GM19328 (cell line): ENCODE measurements at regions not wholly inside any gene's neighbourhood (a gene's known extent, or its start where the extent isn't known, plus 50 kb on each side); places are given as distances from the start of the nearest gene placed in this dataset.

ENCODE experiments used
- ATAC-seq: cut with Tn5 transposase; IDR thresholded peaks from one replicate; pipeline ENCODE4 v1.9.1; 2021; ENCODE audit warnings: mild to moderate bottlenecking, moderate library complexity; ENCODE audit not compliant: unreplicated experiment

- no peak for ATAC-seq
These were observed 1456.3 kb downstream of the BRD1 start for GRCh38 chr22:48371391-48371790.

GRCh38 chr22:48370508-48371325 lies 1457.0 kb downstream of the BRD1 start:
- no peak for ATAC-seq

GRCh38 chr22:48369789-48370507 lies 1457.7 kb downstream of the BRD1 start:
- no peak for ATAC-seq

DNA sequence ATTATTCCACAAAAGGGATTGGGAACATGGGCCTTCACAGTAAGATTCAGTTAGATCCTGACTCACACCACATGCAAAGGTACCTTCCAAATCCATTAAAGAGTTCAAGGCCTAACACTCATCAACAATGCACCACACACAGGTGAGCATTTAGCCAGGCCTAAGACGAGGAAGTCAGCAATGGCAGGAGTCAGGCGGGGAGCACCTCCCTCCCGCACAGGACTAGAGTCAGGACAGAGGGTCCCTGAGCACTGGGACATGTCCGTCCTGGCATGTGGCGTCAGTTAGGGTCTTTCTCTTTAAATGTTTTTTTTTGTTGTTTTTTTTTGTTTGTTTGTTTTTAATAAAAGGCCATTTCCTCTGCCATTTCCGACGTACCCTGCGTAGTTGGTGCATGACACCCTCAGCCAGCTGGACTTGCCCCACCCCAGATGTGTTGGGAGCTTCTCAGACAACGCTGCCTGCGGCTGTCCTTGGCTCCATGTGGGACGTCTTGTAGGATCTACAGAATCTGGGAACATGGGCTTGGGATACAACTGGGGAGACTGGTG lies 1458.6 kb downstream of the BRD1 start:
- no peak for ATAC-seq

GRCh38 chr22:48367731-48368130 lies 1459.9 kb downstream of the BRD1 start:
- no peak for ATAC-seq

GRCh38 chr22:48366591-48366990 lies 1461.1 kb downstream of the BRD1 start:
- ATAC-seq, result no peak

DNA sequence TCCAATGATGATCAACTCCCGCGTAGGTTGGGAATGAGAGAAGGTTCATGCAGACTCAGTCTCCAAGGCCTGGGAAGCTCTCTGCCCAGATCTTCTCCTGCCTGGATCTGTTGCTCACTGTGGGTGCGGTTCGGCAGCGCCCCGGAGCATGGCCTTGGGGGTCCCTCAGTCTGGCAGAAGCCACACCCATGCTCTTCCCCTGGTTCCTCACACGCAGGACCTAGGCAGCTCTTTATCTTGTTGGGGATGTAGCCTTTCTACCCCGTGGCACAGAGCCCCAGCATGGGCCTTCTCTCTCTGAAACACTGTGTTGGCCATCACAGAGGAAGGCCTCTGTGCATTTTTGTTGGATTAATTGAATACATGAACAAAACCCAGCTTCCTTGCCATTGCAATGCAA lies 1461.6 kb downstream of the BRD1 start:
- ATAC-seq, result no peak

DNA sequence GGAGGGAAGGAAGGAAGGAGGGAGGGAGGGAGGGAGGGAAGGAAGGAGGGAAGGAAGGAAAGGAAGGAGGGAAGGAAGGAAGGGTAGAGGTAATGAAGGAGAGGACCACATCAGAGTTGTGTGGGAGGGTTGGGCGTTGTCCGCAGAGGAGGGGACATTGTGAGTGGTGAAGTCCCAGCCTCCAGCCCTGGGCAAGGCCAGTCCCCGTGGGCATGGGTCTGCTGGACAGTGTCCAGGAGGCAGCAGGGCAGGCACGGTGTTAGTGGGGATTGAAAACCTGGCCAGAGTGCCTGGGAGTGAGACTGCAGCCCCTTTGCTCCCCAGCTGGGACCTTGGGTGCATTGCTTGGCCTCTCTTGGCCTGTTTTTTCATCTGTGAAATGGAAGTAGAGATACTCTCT lies 1462.3 kb downstream of the BRD1 start:
- ATAC-seq, result no peak

- no peak for ATAC-seq
These were observed 1464.8 kb downstream of the BRD1 start for GRCh38 chr22:48362721-48363404.

DNA sequence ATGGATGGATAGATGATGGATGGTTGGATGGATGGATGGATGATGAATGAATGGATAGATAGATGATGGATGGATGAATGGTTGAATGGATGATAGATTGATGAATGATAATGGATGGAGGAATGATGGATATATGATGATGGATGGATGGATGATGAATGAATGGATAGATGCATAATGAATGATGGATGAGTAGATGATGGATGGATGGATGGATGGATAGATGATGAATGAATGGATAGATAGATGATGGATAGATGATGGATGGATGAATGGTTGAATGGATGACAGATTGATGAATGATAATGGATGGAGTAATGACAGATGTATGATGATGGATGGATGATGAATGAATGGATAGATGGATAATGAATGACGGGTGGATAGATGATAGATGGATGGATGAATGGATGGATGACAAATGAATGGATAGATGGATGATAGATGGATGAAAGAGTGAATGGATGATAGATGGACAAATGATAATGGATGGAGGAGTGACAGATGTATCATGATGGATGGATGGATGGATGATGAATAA lies 1466.5 kb downstream of the BRD1 start:
- ATAC-seq, result no peak

GRCh38 chr22:48359613-48359965 lies 1468.1 kb downstream of the BRD1 start:
- no peak for ATAC-seq

DNA sequence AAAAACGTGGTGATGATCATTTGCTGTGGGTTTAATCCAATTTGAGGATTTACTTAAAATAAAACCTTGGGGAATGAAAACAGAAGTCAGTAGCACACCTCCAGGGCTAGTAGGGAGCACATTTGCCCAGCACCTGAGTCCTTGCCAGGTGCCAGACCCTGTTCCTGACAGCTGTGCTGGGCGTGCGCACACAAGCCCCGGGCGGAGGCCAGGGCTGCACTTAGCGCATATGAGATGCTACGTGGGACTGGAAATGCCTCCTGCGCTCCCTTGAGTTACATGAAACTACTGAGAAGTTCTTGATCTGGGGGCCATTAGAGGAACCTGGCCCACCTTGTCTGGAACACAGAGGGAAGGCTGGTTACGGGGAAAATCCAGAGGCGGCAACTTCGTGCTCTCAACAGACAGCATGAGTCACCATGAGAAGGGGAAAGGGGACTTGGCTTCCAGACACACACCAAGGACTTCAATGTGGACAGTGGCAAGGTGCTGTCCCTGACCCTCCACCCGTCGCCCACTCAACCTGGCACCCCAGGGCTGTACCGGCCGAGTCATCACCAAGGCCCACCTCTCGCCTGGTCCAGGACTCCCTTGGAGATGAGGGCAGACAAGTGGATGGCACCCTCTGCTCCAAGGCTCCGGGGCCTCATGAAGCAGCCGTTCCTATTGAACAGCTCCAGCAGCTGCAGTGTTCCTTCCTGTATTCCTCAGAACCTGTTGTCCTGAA lies 1468.6 kb downstream of the BRD1 start:
- no peak for ATAC-seq

GRCh38 chr22:48357961-48358360 lies 1469.7 kb downstream of the BRD1 start:
- no peak for ATAC-seq

DNA sequence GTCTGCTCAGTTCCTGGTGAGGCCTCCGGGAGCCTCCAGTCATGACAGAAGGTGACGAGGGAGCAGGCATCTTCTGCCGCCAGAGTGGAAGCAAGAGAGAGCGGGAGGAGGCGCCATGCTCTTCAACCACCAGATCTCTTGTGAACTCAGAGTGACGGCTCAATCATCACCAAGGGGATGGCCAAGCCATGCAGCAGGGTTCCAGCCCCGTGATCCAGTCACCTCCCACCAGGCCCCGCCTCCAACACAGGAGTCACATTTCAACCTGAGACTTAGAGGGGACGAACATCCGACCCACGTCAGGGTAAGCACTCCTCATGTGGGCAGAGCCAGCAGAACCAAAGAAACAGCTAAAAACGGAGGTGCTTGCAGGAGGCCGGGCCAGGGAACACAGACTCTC lies 1470.5 kb downstream of the BRD1 start:
- ATAC-seq, result no peak

- ATAC-seq, result no peak
These were observed 1470.9 kb downstream of the BRD1 start for GRCh38 chr22:48356731-48357130.

DNA sequence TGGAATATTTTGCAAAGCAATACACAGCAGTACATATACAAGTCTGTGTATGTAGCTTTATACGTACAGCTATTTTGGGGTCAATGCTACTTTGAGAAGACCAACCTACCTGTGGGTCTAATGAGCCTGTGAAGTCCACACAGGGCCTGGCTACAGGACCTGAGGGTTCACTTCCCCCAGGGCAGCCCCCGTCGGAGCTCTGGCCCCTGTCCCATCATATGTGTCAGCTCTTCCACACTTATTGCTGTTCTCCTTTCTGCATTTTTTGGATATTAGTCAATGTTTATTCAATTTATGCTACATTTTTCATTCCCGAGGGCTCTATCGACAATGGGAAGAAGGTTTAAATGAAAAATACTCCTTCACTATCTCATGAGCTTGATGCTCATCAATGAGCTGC lies 1473.6 kb downstream of the BRD1 start:
- no peak for ATAC-seq

GRCh38 chr22:48353116-48353947 lies 1474.3 kb downstream of the BRD1 start:
- ATAC-seq, result no peak

- ATAC-seq, result no peak
These were observed 1475.4 kb downstream of the BRD1 start for GRCh38 chr22:48352086-48352911.
